GM19025 (cell line): ENCODE measurements at regions not wholly inside any gene's neighbourhood (a gene's known extent, or its start where the extent isn't known, plus 50 kb on each side); places are given as distances from the start of the nearest gene placed in this dataset.
"Not testable (repeated sequence)": the region's sequence is repeated elsewhere in the genome, so short reads cannot be mapped to it uniquely, and the experiment has no call there.

ENCODE experiments used
- ATAC-seq: cut with Tn5 transposase; IDR thresholded peaks from one replicate; pipeline ENCODE4 v1.9.1; 2021; ENCODE audit warnings: mild to moderate bottlenecking, low read depth, moderate library complexity; ENCODE audit not compliant: unreplicated experiment

DNA sequence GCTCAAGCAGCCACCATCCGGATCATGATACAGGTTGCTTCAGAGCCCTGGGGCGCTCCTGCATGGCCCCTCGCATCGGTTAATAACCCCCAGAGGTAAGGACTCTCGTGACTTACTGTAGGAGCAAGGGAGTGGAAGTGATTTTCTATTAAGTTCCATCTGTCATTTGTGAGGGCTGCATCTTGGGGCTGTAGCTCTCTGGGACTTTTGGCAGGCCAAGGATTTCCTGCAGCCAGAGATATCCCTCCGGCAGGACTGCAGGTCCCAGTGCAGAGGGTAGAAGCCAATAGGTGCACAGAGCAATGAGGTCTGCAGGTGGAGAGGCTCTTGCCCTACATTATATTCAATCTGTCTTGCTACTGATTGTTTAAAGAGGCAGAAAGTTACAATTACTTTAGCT is 356.8 kb upstream of the ADARB2 start:
- ATAC-seq, result no peak

DNA sequence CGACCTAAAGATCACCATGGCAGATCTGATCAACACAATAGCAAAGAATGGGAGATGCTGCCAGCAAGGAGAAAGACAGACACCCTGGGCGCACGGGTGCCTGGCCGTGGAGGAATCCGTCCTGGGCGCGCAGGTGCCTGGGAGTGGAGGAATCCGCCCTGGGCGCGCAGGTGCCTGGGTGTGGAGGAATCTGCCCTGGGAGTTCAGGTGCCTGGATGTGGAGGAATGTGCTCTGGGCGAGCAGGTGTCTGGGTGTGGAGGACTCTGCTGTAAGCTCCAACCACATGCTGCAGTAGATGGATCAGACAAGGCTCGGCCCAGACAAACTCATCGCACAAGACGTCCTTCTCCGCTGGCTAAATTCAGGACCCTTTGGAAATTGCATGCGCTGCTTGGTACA is 346.3 kb upstream of the ADARB2 start:
- ATAC-seq, result no peak

DNA sequence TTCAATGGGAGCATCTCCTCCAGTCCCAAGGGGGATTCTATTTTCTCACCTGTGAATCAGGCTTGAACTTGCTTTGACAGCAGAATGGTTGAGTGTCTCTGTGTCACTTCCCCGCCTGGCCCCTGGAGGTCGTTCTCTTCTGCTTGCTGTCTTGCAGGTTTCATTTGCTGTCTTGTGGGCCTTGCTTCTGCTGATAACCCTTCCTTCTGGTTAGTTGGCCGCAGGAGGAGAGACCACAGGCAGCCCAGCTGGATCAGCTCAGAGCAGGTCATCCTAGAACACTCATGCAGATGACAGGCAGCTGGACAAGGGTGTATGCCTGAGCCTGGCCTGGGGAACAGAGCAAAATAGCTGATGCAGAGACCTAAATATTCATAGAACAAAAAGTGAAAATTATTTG is 344.2 kb upstream of the ADARB2 start:
- peak; percentile 63 for ATAC-seq

DNA sequence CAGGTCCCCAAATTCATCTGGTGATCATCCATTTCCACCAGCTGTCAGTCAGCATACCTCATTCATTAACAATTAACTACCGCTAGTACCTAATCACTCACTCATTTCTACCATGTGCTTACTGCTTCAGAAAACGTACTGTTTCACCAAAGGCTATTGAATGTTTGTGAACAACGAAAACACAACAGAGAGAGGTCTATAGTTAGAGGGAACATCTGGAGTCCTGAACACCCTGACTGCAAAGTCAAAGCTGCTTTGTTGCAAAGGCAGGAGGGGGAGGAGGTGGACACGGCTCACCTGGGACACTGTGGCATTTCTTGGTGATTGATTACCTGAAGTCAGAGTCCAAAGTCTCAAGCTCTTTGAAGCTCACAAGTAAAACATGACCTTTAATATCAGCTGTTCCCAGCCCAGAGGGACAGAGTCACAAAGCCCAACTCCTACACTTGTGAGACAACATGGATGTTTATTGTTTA is 342.3 kb upstream of the ADARB2 start:
- peak; percentile 61 for ATAC-seq

DNA sequence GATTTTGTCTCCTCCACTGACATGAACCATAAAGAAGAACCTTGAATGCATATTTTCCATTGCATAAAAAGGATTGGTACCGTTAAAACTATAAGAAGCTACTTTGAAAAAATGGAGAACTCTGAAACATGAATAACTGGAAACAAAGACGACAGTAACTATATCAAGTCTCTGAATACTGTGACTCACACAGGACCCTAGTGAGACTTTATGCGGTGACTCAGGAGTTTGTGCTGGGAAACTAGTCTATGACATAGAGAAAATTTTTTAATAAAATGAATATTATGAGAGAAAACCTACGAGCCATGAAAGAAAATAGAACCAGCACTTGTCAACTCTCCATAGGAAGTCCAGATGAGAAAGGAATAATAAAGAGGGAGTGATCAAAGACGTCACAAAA is 339.9 kb upstream of the ADARB2 start:
- ATAC-seq, result no peak

DNA sequence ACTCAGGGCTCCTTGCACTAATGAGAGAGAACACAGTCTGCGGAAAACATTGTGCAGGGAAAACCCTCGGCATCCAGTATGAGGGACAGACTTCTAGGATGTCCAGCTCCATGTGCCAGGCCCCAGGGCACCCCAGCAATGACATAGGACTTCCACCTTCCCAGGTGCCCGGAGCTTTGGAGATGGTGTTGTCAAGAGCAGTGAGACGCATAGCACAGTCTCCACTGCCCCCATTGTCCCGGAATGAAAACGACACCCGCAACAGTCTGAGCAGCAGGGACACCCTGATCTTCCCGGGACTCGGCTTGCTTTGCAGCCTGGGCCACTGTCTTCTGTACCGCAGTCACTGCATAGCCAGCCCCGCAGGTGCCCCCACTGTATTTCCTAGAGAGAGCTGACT is 339.2 kb upstream of the ADARB2 start:
- ATAC-seq, result no peak

DNA sequence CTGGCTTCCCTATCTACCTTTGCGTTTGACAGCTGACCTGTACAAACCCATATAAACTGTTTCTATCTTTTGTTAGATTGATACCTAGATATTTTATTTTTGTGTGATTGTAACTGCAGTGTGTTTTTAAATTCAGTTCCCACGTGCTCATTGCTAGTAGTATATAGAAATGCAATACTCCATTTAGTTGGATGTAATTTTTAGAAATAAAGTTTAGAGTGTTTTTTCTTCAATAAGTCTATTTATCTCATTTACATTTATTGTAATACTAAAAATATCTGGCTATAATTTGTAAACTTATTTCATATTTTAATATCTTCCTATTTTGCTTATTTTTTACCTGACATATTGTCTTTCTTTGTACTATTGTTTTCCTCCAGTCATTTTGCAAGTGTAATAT is 329.7 kb upstream of the ADARB2 start:
- no peak for ATAC-seq

DNA sequence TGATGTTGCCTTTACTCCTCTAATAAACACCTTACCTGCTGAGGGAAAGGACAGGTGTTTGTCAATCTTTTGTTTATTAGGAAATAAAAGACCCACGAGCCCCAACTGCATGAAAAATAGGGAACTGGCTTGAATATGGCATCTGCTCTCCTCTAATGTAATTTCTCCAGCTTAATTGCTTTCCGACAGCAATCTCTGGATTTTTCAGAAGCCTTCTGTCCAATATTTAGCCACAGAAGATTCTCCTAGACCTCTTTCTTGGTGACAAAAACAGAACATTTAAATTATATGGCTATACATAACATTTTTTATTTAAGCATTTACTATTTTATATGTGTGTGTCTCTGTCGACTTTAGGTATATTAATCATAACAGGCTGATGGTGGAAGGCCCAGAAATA is 317.4 kb upstream of the ADARB2 start:
- ATAC-seq, result no peak

DNA sequence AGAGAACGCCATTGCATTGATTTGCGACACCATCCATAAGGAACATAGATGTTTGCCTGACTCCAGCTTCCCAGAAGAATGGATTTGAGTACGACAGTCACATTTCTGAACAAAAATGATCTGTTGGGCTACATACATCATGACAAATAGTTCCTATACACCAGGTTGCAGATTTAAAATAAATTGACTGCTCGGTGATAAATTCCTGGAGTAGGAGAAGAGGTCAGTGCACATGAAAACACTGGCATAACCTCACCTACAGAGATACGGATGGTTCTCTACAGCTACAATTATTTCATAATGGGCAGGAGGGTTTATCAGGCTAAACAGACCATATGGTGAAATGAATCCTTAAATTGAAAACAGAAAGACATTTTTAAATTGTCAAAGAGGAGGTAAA is 316.5 kb upstream of the ADARB2 start:
- no peak for ATAC-seq

DNA sequence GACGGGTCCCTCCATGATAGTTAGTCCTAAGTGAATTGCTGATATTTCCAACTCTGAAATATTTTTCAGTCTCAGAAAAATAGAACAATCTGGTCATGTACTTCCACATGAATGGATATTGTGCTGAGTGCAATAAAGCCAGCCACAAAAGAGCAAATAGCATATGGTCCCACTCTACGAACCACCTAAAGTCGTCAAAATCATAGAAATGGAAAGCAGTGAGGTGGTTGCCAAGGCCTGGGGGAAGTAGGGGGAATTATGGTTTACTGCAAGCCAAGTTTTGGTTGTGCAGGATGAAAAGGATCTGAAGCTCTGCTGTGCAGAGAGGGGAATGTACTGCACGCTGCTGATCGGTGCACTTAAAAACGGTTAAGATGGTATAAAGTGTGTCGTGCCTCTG is 313.8 kb upstream of the ADARB2 start:
- ATAC-seq, result no peak

DNA sequence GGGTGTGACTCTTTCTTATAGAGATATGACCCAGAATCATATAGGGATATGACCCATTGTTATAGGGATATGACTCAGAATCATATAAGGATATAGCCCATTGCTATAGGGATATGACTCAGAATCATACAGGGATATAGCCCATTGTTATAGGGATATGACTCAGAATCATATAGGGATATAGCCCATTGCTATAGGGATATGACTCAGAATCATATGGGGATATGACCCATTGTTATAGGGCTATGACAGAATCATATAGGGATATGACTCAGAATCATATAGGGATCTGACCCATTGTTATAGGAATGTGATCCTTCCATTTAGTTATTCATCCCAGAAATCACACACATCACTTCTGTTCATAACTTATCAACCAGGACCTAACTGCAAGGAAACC is 312.2 kb upstream of the ADARB2 start:
- ATAC-seq, result no peak

DNA sequence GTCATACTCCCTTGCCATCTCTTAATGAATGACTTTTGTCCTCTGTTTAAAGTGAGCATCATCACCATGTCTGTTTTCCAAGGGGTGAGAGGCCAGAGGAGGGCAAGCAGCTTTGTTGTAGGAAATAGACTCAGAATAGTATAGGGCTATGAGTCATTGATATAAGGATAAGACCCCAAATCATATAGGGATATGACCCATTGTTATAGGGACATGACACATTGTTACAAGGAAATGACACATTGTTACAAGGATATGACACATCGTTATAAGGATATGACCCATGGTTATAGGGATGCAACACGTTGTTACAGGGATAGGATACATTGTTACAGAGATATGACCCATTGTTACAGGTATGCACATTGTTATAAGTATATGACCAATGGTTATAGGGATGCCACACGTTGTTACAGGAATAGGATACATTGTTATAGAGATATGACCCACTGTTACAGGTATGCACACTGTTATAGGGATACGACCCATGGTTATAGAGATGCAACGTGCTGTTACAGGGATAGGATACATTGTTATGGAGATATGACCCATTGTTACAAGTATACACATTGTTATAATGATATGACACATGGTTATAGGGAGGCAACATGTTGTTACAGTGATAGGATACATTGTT is 311.1 kb upstream of the ADARB2 start:
- no peak for ATAC-seq

DNA sequence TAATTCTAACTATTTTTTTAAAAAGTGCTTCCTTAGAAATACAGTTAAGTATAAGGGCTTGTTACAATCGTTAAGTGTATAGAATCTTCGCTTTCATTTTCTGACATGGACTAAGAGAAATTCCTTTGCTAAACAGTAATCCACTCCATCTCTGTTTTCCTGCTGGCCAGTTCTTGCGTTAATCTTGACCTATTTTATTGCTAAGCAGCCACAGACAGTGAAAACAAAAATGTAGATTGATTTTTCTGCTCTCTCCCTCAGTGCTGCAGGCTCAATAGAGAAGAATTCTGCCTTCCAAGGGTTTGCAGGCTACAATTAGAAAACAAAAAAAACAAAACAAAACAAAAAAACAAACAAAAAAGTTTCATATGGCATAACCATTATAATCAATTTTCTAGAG is 310.4 kb upstream of the ADARB2 start:
- no peak for ATAC-seq

DNA sequence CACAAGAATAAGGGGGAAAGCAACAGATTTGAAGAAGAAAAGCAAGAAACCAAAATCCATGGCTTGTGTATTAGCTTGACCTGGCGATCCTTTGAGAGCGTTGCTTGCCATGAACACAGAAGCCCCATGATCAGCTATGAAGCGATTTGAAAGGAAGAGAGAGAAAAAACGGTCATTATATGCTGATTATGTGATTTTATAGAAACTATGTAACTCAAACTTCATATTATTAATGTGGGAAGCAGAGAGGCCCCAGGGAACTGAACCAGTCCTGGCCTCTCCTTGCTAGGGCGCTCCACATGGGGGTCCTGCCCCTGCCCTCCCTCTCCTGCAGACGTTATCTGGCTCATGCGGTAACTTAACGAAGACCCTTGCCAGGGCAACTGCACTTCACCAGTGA is 306.1 kb upstream of the ADARB2 start:
- no peak for ATAC-seq

DNA sequence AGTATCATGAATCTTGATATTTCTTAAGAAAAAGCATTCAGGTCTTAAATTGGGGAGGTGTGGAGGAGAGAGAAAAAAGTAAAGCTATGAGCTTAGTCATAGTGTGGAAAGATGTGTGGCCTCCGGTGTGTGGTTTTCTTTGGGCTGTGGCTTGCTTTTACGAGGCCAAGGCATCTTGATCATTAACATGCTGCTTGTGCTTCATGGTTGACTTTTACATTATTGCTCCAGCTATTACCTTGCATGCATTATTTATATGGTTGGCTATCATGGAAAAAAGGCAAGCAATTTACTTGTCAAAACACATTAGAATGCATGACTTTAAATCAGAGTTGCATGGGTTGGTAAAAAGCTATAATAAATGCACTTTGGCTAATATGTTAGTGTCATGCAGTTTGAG is 300.7 kb upstream of the ADARB2 start:
- ATAC-seq, result no peak

DNA sequence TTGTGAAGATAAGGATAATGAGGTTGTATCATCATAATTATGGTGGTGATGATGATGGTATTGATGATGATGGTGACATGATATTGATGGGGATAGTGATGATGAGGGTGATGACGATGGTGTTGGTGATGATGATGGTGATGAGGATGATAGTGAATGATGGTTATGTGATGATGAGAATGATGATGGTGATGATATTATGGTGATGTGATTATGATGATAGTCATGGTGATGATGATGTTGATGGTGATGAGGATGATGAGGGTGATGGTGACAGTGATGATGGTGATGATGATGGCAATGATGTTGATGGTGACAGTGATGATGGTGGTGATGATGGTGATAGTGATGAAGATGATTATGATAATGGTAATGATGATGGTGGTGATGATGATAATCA is 299.9 kb upstream of the ADARB2 start:
- ATAC-seq, result no peak

DNA sequence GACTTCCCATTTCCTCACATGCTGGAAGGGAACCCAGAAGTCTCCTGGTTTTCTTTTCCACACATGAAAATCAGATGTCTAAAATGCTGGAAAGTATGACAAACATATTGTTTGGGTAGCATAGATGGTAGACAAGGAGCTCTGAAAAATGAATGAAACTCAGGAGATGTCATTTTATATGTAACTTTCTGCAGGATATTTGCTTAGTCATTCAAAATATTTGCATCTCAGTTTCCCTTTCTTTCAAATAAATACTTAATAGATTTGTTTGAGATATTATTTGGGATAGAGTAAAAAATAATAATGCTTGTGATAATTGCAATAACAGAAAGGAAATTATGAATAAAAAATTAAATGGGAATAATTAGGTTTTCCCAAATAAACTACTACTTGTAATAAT is 298.9 kb upstream of the ADARB2 start:
- ATAC-seq, result no peak

DNA sequence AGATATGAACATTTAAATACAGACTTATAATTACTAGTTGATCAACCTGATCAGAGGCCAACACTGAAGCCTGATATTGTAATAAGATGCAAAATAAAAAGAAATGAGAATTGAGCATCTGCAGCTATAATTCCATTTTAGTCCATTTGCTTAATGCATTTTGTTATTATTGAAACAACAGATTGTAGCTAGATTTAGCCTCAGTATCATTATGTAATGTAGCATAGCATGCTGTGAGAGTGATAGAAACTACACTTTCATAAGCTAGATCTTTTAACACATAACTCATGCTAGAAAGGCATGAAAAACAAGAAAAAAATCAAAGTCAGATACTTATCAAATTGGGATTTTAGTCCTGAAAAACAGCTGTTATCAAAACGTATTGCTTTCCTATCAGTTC is 292.7 kb upstream of the ADARB2 start:
- ATAC-seq, result no peak

DNA sequence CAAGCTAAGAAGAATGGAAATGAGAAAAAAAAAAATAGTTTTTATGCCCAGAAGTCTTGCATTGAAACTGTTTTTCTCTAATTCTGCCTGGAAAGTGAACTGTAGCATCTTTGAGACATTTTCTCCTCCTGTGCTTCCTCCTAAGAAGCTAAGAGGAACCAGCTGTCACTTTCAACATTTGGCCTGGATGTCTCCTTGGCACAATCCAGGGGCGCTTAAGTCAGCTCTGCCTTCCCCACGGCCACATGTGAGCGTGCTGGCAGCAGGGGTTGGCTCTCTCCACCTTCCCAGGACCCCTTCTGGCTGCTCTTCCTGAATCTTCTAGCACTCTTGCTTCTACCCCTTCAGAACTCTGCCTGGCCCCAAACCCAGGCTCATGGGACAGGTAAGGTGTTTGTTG is 289.6 kb upstream of the ADARB2 start:
- ATAC-seq, result no peak

DNA sequence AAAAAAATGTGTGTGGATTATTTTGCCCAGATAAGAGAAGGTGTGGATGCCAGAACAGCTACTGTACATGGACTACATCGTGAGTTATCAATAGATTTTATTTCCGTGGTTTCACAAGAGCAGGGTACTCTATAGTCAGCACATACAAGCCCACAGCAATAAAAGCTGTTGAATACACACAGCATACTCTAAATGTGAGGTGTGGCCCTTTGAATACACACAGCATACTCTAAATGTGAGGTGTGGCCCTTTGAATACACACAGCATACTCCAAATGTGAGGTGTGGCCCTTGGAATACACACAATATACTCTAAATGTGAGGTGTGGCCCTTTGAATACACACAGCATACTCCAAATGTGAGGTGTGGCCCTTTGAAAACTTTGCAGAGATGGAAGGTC is 287.4 kb upstream of the ADARB2 start:
- not testable (repeated sequence) for ATAC-seq

DNA sequence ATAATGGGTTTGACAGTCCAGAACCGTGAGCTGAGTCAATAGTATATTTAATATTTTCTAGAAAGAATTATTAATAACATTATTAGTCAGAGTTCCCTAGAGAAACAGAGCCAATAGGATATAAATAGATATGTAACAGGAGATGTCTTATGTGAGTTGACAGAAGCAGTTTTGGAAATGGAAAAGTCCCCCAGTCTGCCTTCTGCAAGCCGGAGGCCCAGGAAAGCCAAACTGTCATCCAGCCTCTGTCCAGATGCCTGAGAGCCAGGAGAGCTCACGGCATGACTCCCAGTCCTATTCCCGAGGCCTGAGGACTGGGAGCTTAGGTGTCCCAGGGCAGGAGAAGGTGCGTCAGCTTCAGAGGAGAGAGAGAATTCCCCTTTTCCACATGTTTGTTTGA is 286.4 kb upstream of the ADARB2 start:
- ATAC-seq, result no peak

DNA sequence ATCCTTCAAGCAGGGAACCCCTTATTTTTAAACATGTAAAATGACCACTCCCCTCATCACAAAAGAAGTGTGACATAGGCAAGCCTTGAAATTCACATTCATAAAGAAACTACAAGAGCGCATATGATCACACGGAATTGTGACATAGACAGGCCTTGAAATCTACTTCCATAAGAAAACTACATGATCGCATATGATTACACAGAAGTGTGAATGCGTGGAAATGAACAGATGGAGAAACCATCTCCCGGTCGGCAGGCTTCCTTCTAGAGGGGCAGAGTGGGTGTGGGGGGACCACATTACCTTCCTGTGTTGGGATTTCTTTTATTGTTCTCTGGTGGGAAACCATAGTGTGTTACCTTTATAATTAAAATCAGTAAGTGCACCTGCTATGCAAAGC is 285.1 kb upstream of the ADARB2 start:
- ATAC-seq, result no peak

DNA sequence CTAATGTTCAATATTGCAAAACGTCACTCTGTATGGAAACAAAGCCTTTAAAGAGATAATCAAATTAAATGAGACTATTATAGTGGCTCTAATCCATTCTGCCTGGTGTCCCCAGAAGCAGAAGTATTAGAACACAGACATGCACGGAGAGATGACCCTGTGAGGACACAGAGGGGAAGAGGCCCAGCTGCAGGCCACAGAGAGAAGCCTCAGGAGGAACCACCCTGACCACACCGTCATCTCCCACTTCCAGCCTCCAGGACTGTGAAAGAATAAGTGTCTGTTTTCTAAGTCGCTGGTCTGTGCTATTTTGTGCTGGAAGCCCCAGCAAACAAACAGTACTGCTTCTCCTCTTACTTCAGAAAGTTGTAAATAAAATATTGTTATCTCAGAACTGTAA is 283.5 kb upstream of the ADARB2 start:
- no peak for ATAC-seq
